NCI-H2196 (cell line): ENCODE measurements at regions not wholly inside any gene's neighbourhood (a gene's known extent, or its start where the extent isn't known, plus 50 kb on each side); places are given as distances from the start of the nearest gene placed in this dataset.
"Not testable (repeated sequence)": the region's sequence is repeated elsewhere in the genome, so short reads cannot be mapped to it uniquely, and the experiment has no call there.

Experiments used
- DNase-seq: peaks from one replicate; lab custom pipeline; 2025; ENCODE audit not compliant: unreplicated experiment; lab: John Stamatoyannopoulos, UW

DNA sequence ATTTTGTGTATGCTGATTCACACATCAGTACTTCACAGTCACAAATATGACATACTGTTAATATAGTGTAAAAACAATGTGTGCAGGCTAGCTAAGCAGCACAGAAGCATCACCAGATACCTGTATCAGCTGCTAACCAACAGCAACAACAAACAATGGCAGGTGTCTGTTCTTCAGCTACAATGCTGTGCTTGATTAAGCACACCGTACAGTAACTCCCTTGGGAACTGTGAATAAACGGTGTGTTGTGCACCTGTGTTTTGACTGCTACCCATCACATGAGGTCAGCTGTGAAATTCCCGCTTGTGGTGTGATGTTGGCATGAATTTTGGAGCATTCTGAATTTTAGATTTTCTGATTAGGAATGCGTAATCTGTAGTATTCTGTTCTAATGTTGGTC, 379.7 kb upstream of the FAT1 start:
- no peak for DNase-seq

DNA sequence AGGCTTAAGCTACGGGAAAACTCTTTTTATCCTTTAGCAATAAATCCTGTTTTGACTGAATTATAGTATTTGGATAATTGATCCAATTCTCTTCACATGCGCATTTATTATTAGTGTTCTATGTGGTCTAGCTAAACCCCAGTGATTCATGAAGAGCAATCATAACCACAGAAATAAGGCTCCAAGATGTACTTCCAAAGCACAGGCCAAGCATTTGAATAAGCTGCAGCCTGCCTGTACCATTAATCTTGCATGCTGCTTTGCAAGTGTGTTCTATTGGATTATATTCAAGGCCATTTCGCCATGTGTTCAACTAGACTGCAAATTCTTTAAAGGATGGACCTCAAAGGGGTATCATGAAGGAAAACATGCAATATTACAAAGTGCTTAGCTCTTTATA, 385.2 kb upstream of the FAT1 start:
- no peak for DNase-seq

DNA sequence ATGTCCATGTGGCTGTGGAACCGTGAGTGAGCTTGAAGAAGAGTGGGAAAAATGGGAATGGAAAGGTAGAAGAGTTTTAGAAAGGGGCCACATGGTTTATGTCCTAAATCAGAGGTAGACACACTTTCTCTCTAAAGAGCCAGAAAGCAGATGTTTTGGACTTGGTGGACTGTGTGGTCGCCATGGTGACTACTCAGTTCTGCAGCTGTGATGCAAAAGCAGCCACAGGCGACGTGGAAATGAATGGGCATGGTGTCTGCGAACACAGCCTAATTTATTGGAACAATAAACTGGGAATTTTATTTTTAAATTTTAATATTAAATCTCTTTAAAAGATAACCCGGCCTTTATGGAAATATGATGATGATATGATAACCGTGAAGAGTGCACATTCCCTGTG, 386.0 kb upstream of the FAT1 start:
- DNase-seq, result no peak

DNA sequence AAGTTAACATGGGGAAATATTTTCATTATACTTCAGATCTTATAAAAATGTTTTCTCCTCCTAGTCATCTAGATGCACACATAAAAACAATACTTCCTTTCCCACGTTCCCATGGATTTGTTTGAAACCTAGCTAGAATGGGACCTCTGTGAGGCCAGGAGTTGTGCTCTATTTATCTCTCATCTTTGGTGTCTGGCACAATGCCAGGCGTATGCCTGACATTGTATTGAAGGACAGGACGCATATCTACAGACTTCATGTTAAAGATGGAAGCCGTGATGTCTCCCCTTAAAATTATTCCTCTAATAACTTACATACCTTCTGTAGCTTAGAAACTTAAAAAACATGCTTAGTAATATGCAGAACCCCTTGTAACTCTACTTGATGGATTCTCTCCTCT, 394.5 kb upstream of the FAT1 start:
- DNase-seq, result no peak

DNA sequence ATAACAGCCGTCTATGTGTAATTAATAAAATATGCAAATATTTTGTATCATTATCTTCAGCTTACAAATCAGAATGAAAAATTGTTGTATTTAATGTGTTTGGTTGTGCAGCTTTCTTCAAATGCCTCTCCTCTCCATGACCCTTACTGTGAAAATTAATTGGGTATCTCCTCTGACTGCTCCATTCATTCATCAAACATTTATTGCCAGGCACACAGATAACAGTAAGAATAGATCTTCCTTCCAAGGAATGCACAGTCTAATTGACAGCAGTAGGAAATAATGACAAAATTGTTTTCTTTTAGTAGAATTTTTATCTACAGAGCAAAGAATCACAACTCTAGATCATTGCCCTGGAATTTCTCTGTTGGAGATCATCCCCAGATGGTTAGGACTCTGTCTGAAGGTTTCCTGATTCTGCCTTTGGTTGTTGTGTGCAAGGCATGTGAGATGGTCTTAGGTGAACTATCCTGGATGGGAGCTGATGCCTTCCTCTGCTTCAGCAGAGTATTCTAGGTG, 395.0 kb upstream of the FAT1 start:
- DNase-seq, result no peak

DNA sequence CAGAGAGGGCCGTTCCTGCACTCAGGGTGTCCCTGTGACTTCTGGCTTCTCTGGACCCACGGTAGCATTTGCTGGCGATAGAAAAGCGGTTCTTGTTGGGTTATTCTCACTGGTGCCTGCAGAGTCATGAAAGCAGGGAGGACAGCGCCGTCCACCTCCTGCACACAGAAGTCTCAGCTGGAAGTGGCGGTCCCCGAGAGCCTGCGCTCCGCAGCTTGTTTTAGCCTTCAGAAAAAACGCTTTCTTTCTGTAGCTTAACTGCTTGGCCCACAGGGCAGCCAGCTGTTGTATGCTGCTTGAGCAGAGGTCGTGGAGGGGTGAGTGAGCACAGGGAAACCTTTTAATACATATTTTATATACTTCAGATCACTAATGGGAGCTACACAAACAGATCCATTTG, 400.7 kb upstream of the FAT1 start:
- no peak for DNase-seq

DNA sequence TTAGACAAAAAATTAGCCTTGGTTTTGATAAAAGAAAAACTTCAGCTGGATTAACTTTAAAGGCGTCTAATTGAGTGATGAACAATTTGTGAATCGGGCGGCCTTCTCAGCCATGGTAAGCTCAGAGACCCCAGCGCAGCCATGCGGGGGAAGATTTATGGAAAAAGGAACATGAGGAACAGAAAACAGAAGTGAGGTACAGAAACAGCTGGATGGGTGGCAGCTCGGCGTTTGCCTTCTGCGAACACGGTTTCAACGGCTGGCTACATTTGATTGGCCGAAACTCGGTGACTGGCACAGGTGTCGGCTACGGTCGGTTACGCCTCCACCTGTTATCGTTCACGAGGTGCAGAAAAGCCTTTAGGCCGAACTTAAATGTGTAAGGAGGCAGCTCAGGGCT, 401.4 kb upstream of the FAT1 start:
- no peak for DNase-seq

DNA sequence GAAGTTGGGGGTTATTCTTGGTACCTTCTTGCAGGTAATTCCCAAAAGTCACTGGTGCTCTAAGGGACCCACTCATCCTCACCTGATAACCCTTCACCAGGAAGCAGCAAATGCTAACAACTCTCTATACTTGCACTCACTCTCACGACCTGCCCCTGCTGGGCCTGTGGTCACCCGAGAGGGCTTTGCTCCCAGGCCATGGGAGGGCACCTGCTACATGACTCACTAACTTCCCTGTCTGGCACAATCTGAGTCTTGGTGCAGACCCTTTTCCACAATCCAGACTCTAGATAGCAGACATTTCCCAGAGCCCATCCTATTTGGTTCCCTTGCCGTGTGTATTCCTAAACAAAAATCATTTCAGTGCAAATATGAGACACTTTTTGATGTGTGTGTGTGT, 403.8 kb upstream of the FAT1 start:
- DNase-seq, result no peak

DNA sequence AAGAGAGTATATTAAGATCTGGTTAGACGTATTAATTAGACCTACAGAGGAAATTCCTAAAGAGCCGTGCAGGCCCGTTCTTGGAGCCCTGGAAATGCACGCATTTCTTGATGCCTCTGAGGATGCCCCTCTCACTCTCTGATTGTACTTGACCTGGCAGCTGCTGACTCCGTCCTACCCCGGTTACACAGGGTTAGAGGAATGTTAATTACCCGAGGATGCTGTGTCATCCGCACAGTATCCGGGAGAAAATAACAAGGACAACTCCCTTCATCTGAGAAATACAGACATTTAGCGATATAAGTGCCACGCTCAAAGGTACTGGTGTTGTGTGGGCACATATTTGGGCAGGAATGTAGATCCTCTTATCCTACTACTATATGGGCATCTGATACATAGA, 404.6 kb upstream of the FAT1 start:
- DNase-seq, result no peak

DNA sequence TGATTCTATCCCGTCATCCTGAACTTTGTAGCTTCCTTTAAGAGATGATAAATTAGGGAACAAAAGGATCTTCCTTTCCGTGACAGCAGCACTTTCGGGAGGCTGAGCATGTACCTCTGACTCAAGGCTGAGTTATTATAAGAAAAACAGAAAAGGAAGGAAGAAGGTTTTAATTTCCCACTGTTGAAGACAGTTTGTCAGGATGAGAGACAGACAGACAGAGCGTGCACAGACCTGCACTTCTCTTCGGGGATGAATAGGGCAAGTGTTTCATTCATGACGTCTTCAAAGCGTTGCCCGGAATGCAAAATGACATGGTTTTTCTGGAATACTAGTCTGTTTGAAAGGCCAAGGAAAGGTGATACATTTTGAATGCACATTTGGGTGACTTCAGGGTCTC, 405.3 kb upstream of the FAT1 start:
- no peak for DNase-seq

DNA sequence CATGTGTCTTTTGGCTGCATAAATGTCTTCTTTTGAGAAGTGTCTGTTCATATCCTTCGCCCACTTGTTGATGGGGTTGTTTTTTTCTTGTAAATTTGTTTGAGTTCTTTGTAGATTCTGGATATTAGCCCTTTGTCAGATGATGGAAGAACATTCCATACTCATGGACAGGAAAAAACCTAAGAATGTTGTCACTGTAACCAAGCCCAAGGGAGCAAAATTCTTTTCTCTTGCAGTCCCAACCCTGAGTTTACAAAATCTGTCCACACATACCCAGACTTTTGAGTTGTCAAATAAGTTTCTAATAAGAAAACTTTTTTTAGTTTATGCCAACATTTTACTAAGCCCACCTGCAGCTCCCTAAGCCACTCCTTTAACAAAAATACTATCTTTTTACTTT, 408.2 kb upstream of the FAT1 start:
- not testable (repeated sequence) for DNase-seq

DNA sequence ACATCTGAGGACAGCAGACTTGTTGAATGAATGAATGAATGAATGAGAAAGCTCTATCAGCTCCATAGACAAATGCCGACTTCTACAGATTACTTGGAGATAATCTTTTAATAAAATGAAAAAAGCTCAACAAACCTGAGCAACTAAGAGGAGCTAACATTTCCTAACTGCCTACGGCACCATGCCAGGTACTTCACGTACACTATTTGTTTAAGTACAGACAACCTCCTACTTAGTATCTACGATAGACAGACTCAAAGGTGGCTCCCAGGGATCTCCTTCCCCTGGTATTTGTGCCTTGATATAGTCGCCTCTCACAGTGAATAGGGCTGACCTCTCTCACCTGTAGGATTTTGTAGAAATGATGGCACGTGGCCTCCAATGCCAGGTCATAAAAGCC, 412.2 kb upstream of the FAT1 start:
- DNase-seq, result no peak

DNA sequence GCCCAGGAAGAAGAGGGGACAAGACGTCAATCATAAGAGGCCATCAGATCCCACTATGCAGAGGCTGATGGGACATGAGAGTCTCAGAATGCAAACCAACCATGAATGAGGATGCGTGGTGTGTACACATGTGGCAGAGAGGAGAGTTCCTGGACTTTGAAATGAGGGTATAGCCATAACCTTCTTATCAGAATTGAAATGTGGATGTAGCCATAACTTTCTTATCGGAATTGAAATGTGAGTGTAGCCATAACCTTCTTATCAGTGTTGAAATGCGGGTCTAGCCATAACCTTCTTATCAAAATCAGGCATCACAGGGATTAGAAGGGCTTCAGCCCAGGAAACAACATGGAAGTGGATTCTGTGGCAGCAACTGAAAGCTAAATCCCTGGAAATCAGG, 415.5 kb upstream of the FAT1 start:
- DNase-seq, result no peak

DNA sequence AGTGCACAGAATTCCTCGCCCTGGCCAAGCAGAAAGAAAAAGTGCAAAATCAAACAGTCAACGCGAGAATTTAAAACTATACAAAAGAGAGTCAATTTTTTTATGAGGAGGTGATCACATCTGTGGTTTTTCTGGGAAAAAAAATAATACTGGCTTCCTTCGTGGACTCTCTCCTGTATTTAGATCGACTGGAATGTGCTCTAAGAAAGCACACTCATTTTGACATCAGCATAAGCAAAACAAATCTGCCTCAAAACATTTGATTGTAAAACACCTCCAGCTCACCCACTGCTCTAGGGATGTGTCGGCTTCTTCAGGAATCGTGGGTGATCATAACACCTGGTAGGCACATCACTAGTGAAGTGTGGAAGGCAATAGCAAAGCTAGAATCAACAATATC, 417.4 kb upstream of the FAT1 start:
- no peak for DNase-seq

DNA sequence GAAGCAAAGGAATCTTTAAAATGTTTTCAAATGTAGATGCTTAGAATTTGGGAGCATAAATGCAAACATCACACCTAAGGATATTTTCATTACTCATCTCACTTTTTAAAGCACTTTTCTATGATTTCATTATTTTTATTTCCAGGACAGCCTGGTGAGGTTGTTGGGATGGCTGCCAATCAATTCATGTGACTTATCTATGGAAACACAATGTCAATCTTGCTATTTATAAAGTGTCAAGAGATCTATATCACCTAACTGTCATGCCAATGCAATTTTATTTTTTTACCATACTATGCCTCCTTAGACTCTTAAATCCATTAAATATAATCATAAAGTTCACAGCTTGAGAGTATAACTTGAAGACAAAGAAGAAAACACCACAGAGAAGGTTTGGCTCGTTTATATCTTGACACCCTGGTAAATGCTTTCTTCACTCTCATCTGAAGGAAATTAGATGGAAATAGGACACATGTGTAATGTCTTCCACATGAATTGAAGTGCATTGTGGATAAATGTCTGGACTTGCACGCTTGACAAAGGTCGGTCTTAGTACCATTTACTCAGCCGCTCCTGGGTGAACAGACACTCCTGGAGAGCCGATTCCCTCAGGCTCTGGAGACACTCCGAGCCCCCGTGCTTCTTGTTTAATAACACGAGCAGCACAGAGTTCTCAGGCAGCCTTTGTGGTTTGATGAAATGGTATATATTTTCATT, 425.7 kb upstream of the FAT1 start:
- no peak for DNase-seq

DNA sequence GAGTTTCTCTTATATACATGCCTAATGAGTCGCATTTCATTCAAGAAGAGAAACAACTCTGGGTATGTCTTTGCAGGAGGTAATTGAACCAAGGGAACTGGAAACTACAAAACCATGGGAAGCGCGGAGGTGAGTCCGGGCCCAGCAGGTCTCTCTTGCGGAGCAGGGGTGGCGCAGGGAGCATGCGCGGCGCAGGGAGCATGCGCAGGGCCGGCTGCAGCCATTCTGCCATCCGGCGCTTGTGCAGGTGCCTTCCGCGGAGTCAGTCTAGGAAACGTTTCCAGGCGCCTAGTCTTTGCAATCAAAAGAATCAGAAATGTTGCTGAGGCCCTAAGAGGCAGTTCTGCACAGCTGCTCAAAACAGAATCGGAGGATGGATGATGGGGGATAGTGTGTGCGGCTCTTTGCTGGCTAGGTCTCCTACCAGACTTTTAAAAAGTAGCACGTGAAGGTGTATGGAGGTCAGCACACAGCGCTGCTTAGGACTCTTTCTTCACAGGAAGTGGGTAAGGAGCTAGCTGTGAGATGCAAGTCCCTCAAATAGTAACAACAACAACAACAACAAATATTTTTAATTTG, 433.8 kb upstream of the FAT1 start:
- DNase-seq, result no peak

DNA sequence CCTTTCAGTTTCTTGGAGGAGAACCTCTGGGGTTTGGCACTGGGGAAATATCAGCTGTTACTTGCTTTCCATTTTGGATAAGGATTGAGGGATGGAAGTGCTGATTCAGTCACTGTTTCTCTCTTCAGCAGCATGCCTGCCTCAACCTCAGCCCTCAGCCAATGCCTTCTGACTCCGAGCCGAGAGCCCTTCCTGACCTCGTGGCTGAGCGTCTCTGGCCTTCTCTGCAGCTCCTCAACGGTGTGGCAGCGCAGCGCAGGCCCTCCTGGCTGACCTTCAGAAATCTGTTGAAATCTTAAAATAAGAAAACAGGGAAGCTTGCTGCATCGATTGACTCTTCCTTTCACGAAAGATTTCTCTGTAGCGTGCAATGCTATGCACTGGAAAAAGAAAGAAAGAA, 434.3 kb upstream of the FAT1 start:
- no peak for DNase-seq

DNA sequence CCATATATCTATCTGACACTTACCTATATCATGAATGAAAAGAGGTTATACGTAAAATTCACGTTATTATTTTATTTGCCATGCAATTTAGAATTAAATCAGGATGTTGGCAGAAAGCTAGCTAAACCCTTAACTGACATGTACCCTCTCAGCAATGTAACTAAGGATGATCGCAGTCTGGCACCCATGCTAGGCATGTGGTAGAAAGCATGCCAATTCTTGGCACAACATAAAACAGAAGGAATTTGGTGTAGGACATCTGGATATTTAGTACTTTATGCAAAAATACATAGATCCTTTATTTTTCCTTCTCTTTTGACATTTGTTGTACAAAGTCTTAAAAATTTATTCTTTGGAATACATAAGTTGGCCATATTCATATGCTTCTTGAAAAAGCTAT, 436.8 kb upstream of the FAT1 start:
- DNase-seq, result no peak

DNA sequence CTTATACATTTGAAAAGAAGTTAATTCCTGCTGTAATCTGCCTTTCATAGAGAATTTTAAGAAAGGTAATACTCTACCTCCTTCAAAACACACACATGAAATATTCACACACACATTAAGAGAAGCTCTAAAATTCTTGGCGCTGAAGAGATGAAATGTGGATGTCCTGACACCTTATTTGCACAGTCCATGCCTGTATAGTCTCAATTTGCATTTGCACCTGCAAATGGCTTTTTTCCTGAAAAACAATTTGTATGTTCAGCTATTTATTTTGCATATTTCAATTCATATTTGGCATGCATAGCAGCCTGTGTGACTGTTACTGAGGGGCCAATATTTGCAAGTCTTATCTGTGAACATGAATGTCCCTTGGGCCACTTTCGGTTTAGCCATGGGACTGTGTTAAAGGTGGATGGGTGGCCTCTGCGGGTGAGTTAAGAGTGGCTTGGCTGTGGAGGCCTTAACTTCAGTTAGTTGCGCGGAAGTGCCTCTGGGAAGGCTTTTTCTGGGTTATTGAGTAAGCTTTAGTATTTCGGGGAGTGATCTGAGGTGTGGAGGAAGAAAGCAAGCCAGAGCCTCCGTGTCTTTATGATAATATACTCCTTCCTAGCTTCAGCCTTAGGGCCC, 443.3 kb upstream of the FAT1 start:
- DNase-seq, result no peak

DNA sequence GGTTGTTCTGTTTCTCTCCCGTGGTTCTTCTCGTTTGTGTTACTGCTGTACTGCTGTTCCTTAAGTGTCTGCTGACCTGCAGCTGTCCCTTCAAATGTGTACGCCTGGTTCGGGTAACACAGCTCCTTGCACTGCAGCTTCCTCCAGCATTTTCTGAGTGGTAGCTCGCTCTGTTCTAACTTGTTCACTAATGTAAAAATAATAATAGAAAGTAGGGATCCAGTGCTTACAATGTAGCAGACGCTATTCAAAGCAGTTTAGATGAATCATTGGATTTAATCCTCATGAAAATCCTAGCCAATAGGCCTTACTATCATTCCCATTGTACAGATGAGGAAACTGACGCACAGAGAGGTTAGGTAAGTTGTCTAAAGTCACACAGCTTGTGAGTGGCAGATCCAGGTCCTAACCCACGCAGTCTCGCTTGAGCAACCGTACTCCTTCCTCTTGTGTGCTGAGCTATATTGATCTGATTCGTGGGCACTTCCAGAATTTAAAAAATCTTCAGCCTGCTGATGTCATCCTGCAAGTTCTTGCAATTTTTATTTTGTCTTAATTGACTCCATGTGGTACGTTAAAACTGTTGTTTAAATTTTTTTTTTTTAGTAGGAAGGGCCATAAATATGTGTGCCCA, 448.2 kb upstream of the FAT1 start:
- no peak for DNase-seq

DNA sequence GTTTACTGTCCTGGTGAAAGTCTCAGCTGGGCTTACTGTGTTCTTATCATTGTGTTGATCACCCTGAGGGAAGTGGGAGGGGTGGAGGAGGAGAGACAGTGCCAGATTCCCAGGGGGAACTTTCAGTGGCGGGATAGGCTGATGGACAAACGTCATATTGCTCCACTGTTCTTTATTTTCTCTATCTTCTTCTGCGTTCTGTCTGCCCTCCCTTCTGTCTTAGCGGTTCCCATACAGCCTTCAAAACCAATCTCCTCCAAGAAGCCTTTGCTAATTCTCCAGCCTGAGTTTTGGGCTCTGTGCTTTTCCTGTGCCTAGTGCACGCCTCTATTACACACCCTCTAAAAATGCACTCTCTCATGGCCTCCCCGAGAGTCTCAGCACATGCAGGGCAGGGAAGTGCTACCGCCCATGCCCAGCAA, 448.7 kb upstream of the FAT1 start:
- no peak for DNase-seq

DNA sequence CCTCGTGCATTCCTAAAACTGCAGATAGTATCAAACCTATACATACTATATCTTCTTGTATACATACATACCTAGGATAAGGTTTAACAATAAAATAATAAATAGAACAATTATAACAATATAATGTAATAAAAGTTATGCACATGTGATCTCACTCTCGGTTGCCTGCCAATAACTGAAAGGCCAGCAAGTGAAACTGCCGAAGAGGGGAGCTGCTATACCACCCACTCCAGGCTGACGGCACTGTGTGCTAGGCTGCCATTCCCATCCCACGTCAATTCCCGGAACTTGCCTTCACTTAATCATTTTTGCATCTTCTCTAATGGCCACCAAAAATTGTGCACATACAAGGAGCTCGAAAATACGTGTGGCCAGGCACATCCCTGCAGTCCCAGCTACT, 451.1 kb upstream of the FAT1 start:
- DNase-seq, result no peak
